NCI-H2081 (cell line): ENCODE measurements at regions not wholly inside any gene's neighbourhood (a gene's known extent, or its start where the extent isn't known, plus 50 kb on each side); places are given as distances from the start of the nearest gene placed in this dataset.

Experiments
- DNase-seq, 2 experiments: peaks; one replicate each; lab custom pipeline; 2025; lab: John Stamatoyannopoulos, UW

DNA sequence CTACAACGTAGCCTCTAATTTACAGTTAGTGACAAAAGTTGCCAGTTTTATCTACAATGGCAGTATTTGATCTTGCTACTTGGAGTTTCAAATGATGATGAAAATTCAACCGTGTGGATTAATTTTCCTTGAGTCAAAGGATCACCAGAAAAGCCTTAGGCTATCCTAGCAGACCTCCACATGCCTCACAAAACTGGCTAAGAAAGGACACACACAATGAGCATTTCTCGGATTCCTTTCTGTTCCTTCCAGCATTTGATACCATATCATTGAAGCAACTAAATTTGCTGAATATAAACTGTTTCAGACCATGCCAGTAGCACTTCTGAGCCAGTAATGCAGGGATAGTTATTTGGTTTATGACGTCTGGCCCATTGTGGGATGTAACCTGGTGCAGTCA is 587.4 kb upstream of the MDFIC2 start:
- no peak for DNase-seq

DNA sequence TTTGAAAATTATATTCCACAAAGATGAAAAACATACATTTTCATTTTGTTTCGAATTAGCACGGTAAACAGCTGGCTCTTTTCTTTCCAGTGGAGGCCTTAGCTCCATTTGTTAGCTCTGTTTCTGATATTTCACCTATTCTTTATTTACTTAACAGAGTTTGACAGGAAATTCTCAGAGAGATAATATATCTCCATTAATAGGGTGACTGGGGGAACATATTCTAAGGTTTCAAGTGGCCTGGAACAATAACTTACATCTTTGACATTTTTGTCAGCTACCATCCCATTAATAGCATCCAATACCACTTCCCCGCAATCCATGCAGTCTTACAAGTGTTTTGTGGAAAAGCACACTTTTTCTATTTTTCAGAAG is 577.6 kb upstream of the MDFIC2 start:
- DNase-seq, result no peak

DNA sequence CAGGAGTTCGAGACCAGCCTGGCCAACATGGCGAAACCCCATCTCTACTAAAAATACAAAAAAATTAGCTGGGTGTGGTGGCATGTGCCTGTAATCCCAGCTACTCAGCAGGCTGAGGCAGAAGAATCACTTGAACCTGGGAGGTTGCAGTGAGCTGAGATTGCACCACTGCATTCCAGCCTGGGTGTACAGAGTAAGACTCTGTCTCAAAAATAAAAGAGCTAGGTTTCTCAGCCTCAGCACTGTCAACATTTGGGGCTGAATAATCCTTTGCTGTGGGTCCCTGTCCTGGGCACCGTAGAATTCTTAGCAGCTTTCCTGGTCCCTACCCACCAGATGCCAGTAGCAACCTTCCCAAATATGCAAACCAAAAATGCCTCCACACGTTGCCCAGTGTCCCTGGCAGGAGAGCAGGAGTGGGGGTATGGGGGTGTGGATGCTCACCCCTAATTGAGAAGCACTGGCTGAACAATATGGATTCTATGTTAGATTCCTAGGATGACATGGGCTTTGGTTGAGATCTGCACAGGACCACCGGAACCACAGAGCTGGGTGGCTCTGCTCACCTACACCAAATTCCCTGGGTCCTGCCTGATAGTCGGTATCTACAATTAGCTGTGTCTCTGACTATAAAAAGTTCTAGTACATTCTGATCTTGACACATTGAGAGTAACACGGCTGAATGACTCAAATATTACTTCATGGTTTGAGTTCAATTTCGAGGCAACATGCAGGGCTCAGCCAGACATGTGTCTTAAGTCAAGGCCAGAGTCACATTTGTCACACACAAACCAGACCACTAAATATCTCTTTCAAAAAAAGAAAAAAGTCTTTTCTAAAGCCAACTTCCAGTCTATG is 577.0 kb upstream of the MDFIC2 start:
- no peak for DNase-seq

DNA sequence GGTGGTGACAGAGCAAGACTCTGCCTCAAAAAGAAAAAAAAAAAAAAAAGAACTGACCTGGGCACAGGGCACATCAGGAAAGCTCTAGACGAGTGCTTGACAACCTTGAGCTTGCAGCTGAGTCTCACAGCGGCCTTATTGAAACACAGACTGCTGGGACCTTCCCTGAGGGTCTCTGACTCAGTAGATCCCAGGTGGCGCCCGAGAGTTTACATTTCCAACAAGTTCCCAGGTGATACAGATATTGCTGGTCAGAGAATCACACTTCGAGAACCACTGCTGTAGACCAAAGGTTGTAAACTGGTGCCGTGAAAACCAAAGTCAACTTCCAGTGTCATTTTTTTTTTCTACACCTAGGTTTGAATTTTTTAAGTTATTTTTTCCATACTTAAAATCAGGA is 573.2 kb upstream of the MDFIC2 start:
- DNase-seq, result no peak

DNA sequence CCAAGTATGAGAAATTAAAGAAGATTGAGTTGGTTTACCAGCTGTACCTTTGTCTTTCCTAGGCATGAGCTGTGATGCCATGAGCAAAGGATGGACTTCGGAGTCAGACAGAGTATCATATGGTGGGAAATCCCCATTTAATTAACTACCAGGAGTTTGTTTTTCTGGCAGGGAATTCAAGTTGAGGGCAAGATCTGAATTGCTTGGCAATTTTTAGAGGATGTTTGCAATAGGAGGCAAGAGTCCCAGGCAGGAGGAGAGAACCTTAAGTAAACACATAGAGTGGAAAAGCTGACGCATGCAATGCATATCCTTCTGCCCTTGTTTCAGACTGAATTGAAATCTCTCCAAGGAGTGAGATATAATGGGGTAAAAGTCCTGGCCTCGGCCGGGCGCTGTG is 569.7 kb upstream of the MDFIC2 start:
- no peak for DNase-seq

DNA sequence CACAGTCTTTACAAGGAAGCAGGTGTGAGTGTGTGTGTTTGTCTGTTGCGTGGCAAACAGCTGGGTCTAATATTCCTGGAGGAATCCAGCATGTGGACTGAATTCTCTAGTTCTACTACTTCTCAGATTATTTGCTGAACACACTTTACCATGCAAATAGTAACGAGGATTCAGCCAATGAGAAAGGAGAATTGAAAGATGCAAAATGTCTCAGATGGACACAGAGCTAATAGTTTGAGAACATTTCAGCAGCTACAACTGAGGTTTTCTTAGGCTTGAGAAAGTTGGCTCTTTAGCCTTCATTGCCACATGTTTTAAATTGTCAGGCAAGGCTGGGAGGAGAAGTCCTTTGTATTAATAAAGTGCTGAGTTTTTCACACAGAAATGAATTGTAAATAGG is 568.0 kb upstream of the MDFIC2 start:
- no peak for DNase-seq

DNA sequence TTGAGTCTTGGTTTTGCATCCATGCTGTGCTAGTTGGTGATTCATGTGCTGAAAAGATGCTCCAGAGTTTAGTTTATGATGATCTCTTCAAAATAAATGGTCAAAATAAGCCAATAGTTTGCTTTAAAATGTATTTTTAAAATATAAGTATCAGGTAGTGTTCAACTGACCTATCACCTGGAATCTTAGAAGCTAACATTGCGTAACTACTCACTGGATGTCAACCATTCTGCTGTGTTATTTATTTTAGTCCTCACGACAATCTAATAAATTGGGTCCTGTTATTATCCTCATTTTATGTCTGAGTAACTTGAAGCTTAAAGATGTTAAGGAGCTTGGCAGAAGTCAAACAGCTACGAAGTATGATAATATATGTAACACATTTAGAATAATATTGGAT is 563.7 kb upstream of the MDFIC2 start:
- DNase-seq, result no peak

DNA sequence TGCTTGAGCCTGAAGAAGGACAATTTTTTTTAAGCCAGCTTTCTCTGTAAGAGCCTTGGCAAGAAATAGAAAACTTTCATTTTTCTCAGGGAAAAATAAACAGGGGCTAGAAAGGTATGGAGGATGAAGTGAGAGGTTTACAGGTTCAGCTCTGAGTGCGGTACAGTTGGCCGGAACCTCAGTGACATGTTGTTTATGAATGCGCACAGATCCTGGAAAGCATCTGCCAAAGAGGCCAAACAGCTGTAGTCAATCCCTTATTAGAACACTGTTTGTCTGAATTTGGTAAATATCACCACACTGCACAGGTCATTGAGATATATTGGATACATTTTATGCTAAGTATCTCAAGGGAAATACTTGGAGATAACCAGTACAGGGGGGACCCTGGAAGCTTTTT is 561.8 kb upstream of the MDFIC2 start:
- no peak for DNase-seq

DNA sequence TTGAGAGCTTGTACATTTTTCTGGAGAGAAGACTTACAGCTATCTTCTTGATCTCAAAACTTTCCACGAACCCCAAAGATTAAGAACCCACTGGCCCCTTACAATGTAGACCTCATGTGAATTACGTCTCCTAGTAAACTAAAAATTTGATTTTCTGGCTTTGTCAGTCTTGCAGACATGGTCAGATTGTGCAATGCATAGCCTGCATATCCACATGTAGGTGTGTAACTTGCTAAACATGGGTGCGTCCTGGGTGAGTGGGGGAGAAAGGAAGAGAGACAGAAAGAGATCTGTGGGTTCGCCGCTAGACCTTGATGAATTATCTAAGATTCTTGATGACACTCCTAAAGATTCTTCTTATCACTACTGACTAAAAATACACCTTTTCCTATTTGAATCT is 561.2 kb upstream of the MDFIC2 start:
- DNase-seq, result no peak

DNA sequence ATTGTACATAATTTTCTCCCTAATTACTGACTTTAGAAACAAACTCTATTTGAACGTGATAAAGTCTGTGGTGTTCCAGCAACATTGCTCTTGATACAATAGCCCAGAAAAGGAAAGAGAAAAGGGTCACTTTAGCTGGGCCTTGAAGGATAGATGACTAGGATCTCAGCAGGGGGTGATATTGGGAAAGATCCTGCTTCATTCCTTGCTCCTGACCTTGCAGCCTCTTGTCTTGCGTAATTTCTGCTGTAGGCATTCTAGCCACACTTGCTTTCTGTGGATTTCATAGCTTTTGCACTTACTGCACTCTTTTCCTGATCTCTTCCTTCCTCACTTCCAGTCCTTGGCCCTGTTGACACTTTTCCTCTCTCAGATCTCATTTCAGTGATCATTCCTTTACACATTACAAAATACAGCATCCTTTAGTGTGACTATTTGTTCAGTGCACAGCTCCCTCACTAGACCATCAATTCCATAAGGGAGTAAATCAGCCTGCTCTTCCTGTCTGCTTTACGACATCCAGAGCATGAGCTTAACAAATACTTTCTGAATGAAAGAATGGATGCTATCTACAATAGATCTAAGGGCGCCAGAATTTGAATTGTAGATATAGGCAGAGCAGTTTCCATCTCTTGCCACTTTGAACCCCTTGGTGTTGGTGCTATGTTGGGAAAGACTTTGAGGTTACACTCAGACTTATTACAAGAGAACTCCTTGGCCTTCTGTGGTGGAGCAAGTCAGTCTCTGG is 559.6 kb upstream of the MDFIC2 start:
- no peak for DNase-seq

DNA sequence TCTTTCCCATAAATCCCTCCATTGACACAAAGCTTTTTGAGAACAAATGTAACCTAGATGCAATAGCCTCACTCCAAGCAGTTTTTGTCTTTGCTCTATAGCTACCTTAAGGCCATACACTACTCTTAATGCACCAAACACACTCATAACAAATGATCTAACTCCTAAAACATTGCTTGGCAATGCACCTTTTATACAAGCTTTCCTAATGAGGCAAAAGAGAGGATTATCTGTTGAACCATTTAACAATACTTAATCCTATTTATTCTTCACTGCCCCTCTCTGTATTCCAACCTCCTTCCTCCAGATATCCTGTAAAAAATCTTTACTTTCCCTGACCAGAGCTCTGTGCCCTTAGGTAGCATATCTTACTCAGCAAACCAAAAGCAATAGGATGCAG is 558.1 kb upstream of the MDFIC2 start:
- DNase-seq, result no peak

DNA sequence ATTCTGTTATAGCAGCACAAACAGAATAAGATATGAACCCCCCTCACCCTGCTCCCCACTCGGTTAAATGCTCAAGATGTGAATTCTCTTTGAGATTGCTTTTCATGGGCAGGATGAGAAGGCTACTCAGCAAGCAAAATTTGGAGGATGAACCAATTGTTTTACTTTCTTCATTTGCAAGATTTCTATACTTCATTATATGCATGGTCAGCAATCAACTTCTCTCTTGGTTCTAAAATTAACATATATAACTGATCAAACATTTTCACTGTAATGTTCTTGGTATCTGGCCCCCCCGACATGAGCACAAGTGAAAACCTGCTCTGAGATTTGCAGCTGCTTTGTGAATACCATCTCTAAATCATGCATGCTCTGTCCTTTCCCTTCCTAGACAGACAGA is 556.1 kb upstream of the MDFIC2 start:
- no peak for DNase-seq

DNA sequence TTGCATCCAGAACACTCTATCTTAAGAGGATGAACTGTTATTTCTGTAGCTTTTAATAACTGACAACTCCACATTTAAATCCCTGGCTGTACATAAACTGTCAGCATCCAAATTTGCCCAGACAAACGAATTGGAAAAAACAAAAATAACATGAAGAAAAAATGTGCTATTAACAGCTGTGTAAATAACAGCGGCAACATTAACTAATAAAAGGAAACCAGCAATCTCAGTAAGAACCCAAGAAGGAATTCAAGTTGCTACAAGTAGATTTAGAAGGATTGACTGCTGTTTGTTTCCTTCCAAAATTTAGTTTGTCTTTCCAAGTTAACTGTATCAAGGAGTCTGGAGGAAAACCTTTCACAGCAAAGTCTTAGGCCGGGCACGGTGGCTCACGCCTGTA is 550.6 kb upstream of the MDFIC2 start:
- no peak for DNase-seq

DNA sequence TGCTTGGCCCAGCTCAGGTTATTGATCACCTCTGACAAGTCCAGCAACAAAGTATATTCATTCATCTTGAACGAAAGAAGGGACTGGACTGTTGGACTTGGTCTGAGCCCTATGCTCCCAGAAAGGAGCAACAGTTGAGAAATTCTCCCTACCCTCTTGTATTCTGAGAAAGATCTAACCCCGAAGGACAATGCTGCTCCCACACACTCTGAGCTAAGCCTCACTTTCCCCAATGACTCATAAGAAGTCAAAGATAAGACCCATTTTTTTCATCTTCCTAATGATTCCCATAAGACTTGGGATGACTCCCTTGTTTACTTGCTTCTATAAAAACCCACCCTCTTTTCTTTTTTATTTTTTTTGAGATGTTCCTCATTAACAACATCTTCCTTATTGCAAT is 549.4 kb upstream of the MDFIC2 start:
- no peak for DNase-seq

DNA sequence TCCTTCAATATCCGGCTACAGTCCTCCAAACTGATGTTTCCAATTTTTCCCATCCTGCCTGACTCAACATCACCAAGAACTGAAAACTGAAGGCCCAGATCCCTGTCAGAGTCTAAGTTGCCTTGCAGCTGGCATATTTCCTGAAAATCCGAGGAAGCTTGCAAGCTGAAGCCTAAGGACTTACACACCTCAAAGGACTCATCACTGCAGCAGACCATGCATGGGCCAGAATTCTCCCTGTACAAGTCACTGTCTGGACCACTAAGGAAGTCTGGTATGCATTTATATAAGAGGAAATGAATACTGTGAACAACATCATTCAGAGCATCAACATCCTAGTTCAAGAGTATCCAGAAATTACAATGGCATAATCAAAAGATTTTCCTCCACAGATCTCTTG is 548.8 kb upstream of the MDFIC2 start:
- no peak for DNase-seq

DNA sequence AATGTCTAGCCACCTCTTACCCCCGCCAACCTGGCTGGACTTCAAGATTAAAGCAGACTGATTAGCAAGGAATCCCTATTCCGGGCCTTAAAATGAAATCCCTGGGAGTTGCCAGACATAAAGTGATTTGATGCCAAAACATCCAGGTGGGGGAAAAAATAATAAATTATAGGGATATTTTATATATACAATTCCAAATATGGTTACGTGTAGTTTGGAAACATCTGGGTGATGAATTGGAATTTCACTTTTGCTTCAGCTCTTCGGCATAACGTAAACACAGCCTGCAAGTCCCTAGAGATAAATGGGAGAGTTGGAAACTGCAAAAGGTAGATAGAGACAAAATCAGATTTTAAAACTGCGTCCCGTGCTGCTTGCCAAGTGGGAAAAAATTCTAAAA is 545.5 kb upstream of the MDFIC2 start:
- DNase-seq, result no peak

DNA sequence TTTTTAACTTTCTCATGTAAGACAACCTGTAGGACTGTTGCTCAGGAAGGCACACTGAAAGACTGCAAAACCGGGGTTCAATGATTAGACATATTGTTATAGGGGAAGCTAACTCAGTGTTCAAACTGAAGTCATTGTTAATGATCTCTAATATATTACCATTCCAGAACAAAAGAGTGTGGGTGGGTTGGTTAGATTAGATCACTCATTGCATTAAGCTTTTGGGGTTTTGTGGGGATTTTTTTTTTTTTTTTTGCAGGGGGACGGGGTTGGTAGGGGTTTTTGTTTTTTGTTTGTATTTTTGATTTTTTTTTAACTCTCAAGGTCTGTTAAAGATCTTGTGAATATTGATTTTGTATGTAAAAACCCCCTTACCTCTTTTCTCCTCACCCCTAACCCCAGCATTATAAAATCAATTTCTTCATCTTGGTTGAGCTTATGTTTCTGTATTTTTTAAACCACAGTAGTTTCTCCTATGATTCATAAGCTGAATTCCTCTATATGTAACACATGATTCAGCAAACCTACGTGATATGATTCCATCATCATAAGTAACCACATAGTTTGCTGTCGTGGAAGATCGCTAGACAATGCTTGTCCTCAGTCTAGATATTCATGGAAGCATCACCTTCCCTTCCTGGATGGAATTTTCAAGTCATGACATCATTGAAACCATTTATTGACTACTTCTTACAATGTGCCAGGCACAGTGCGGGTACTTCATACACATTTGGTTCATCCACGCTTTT is 544.1 kb upstream of the MDFIC2 start:
- DNase-seq, result no peak

DNA sequence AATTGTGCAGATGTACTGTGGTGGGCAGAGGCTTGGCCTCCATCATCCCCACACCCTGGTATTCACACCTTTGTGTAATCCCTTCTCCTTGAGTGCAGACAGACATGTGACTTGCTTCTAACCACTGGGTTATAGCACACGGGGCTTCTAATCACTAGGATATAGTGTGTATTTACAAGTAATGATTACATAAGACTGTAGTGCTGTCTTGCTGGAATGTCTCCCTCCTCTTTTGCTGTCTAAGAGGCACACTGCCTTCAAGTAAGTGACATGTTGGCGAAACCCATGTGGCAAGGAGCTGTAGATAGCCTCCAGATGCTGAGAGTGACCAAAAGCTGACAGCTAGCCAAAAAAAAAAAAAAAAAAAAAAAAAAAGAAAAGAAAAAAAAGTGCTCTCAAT is 542.7 kb upstream of the MDFIC2 start:
- no peak for DNase-seq

DNA sequence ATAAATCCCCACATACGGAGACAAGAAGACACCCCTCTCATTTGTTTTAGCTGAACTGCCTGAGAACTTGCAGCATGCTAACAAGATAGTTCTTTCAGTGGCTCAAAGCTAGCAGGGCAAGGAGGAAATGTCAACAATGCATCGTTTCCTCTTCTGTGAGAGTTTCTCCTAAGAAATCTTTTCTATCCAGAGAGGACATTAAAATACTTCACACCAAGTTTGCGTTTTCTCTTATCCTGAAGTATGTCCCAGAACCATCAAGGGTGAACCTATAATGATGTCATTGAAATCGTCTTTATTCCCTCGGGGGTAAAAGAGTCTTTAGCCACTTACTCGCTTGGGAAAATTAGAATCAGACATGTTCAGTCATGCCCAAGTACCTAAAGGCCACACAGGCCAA is 541.7 kb upstream of the MDFIC2 start:
- no peak for DNase-seq

DNA sequence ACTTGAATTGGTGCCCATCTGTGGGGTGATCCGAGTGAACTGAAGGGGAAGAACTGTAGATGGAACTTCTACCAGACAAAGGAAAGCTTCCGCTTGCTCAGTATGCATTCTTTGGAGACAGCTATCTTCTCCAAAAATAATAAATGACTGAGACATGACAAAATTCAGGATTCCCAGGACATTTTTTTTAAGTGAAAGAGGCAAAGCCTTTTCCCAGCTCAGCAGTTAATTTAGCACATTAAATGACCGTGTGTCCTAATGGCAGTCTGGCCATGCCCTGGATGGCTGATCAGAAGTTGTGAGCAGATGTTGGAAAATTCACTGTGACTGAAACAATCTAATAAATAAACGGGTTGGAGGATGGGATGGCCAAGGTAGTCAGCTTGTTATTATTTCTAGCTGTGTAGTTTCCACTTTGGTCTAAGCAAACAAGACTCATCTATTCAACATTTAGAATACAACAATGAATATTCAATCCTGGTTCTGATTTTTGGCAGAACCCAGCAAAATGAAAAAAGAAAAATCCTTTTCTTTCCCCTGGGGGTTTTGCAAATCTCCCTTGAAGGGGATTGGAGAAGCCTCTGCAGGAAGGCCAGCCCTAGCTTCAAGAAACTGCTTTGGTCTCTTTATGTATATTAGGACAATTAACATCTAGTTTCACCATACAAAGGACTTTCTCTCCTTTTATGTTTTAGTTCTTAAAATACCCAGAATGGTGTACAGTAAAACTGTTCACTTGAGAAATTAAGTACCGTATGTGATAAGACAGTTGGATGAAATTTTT is 540.9 kb upstream of the MDFIC2 start:
- no peak for DNase-seq

DNA sequence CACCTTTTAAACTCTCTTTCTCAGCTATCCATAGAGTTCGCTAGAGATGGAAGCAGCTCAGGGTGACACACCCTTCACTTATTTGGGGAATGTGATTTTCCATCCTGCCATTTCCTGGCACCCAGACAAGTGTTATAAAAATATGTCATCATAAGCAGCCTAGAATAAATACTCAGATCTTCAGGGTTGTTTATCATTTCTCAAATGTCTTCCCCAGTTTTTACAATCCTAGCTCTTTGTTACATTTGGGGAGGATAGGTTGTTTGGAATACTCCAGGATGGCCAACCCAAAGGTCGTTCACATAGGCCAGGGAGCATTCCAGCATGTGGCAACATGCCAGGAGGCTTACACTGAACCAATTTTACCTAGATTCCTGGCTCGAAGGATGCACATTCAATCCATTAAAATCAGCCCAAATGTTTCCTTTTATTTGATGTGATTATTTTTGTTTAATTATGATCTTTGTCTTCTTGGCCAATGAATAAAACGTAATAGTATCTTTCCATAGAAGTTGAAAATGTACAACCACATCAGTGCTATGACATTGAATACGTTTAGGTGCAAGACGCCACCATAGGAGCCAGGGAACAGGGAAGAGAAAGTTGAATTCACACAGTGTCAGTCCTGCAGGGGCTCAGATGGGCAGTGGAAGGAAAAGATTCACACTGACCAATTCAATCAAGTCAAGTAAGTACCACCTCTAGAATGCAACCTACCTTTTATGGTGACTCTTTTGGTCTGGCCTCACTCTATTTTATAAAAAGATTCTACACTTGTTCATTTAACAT is 537.7 kb upstream of the MDFIC2 start:
- no peak for DNase-seq
